IPS-18a (cell line): ENCODE measurements at regions not wholly inside any gene's neighbourhood (a gene's known extent, or its start where the extent isn't known, plus 50 kb on each side); places are given as distances from the start of the nearest gene placed in this dataset.
"Not testable (repeated sequence)": the region's sequence is repeated elsewhere in the genome, so short reads cannot be mapped to it uniquely, and the experiment has no call there.

Experiments used
- H3K27ac ChIP-seq: one replicate; pipeline ENCODE4 v1.5.1; 2013; ENCODE audit warnings: low read length
- H3K27me3 ChIP-seq: one replicate; pipeline ENCODE4 v1.6.1; 2013; ENCODE audit warnings: mild to moderate bottlenecking, low read length; ENCODE audit not compliant: control insufficient read depth, insufficient read depth
- H3K36me3 ChIP-seq: one replicate; pipeline ENCODE4 v1.6.1; 2013; ENCODE audit warnings: low read depth, low read length; ENCODE audit not compliant: control insufficient read depth
- H3K4me1 ChIP-seq: one replicate; pipeline ENCODE4 v1.6.1; 2013; ENCODE audit warnings: low read depth, low read length; ENCODE audit not compliant: control insufficient read depth
- H3K4me3 ChIP-seq: one replicate; pipeline ENCODE4 v1.5.1; 2013; ENCODE audit warnings: low read length
- H3K9ac ChIP-seq: one replicate; pipeline ENCODE4 v1.6.1; 2013; ENCODE audit warnings: mild to moderate bottlenecking, low read length, moderate library complexity
- H3K9me3 ChIP-seq: one replicate; pipeline ENCODE4 v1.6.1; 2013; ENCODE audit warnings: low read depth, low read length; ENCODE audit not compliant: control insufficient read depth

DNA sequence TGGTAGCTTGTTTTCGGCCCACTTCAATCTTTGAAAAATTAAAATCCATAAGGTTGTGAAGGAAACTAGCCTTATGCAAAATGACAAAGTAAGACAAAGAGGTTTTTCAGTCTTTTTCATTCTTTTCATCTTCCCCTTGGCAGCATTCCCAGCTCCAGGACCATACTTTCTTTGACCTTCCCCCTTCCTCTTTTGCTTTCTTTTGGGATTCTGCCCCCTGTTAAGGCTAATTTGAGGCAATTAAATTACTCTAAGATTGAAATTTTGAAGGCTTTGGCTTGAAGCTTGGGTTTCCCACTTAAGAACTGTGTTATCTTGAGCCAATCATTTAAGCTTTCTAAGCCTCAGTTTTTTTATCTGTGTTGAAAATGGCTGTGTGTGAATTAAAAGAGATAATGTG, 124.9 kb downstream of the DACT1 start:
- H3K9ac ChIP-seq = no peak overlapping the region
- H3K4me1 ChIP-seq = no peaks in the 10 kb centered on the region
- peaks cover 26% of the 10 kb centered on the region for H3K27me3 ChIP-seq
- no peaks in the 10 kb centered on the region for H3K9me3 ChIP-seq
- H3K36me3 ChIP-seq = no peaks in the 10 kb centered on the region
- H3K4me3 ChIP-seq = no peak overlapping the region
- no peak overlapping the region for H3K27ac ChIP-seq

DNA sequence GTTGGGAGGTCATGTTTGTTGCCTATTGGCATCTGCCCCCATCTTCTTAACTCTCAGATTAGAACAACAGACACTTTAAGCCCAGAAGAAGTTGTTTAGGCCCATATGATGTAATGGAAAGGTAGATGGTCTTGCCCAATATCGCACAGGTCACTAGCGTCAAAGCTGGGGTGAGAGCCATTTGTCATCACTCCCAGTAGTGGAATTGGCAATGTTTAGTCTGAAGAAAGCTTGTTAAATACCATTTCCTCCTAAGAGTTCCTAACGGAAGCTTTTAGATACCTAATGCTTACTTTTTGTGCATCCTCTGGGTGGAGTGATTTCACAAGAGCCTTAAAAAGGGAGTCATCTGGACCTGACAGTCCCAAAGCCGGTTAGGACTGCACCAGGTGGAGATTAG, 125.4 kb downstream of the DACT1 start:
- Histone ChIP-seq H3K27ac (no peak overlapping the region), H3K4me1 (no peaks in the 10 kb centered on the region), H3K9ac (no peak overlapping the region), H3K36me3 (no peaks in the 10 kb centered on the region), H3K4me3 (no peak overlapping the region), H3K9me3 (no peaks in the 10 kb centered on the region), H3K27me3 (peaks cover 32% of the 10 kb centered on the region)

DNA sequence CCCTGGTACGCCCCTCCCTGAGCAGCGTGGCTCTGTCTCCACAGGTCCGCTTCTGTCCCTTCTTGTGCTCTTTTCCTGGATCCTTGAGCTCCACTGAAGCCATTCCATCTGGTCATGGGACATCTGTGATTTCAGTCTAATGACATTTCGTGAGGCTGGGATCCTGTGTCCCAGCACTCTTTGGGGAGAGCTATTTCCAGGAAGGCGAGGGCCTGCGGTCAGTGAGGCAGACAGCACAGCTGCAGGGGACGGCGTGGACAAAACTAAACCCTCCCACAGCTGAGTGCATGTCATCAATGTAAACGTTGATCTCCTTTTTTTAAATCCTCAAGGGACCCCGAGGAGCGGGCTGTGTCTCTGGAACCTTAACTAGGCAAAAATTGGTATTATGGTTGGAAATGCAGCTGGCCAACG, 127.7 kb downstream of the DACT1 start:
- no peaks in the 10 kb centered on the region for H3K36me3 ChIP-seq
- peaks cover 16% of the 10 kb centered on the region for H3K4me1 ChIP-seq
- H3K27me3 ChIP-seq = peaks cover 45% of the 10 kb centered on the region
- no peak overlapping the region for H3K27ac ChIP-seq
- H3K9me3 ChIP-seq = no peaks in the 10 kb centered on the region
- H3K4me3 ChIP-seq = no peak overlapping the region
- H3K9ac ChIP-seq = no peak overlapping the region

DNA sequence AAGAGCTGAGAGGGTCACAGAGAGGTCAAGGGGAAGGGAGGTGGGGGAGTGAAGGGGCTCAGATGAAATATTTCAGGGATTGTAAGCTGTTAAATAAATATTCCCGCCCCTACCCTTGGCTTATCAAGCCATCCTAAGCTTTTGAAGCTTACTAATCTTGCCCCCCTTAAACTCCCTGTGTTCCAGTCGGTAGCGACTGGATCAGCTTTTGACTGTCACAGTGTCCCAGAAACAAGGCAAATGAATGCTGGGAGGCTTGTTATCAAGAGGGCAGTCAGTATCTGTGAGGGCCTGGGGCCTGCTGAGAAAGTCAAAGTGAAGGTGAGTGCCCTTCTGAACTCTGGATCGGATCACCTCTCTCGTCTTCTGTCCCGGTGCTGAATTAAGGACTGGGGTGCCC, 128.1 kb downstream of the DACT1 start:
- H3K4me3 ChIP-seq = no peak overlapping the region
- no peaks in the 10 kb centered on the region for H3K36me3 ChIP-seq
- H3K27ac ChIP-seq = no peak overlapping the region
- H3K9me3 ChIP-seq = no peaks in the 10 kb centered on the region
- peaks cover 19% of the 10 kb centered on the region for H3K4me1 ChIP-seq
- H3K9ac ChIP-seq = no peak overlapping the region
- peaks cover 50% of the 10 kb centered on the region for H3K27me3 ChIP-seq

DNA sequence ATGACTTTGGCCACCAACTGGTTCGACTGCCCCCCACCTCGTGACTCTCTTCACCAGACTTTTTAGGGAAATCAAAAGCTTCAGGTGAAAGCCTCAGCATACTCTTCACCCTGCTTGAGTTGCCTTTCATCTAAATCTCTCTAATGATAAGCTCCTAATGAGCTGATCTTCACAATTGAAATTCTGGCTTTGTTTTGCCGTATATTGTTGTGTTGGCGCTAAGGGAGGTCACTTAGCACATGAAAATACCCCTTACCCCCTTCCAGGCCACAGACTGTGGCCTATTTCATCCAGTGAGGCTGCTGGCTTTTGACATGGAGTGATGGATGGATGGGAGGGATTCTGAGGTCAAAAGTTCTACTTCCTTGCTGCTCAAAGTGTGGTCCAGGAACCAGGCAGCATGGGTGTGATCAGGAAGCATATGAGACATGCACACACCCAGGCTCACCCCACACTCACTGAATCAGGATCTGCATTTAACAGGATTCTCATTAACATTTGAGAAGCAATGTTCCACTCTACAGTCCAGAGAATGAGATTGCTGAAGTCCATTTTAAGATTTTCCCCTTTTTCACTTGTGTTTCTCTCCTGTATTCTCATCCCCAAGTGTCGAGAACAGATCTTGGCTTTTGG, 131.4 kb downstream of the DACT1 start:
- H3K27ac ChIP-seq = no peak overlapping the region
- H3K4me3 ChIP-seq = no peak overlapping the region
- no peaks in the 10 kb centered on the region for H3K36me3 ChIP-seq
- H3K9ac ChIP-seq = no peak overlapping the region
- peaks cover 33% of the 10 kb centered on the region for H3K4me1 ChIP-seq
- H3K27me3 ChIP-seq = peaks cover 60% of the 10 kb centered on the region
- H3K9me3 ChIP-seq = no peaks in the 10 kb centered on the region

DNA sequence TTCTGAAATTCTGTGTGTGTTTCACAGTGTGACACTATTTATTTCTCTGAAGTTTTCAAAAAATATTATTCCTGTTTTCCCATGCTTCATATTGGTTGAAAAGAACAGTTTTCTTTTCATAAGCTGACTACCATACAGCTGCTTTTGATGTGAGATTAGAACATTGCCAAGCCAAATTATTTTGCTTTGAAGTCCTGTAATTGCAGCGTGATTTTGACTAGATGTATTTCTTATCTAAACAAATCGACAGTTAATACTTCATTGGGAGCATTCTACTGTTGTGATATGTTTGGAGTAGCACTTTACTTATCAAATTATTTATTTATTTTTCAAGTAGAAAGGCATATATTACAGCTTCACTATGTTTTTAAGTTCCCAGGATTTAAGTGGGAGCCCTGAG, 132.0 kb downstream of the DACT1 start:
- Histone ChIP-seq H3K9ac (no peak overlapping the region), H3K27ac (no peak overlapping the region), H3K4me1 (peaks cover 33% of the 10 kb centered on the region), H3K4me3 (no peak overlapping the region), H3K27me3 (peaks cover 60% of the 10 kb centered on the region), H3K36me3 (no peaks in the 10 kb centered on the region), H3K9me3 (no peaks in the 10 kb centered on the region)

DNA sequence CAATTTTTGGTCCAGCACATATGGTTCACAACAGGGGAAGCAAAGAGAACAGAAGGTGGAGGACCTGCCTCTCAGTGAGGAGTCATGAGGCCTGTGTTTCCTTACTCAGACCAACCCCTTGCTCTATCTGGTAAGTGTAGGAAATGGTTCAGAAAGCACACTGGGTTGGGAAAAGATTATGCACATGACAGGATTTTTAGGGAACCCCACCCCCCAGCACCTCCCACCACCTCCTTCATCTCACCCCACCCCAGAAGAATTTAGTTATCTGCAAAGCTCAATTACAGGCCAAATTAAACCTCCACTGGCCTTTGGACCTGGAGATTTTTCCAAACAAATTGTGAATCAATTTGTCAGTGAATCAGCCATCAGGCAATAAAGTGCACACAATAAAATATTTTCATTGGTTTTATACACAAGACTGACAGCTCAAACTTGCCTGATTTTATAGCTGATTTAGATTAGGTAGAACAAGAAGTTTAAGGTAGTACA, 132.8 kb downstream of the DACT1 start:
- Histone ChIP-seq H3K36me3 (no peaks in the 10 kb centered on the region), H3K4me3 (no peak overlapping the region), H3K27ac (no peak overlapping the region), H3K9ac (no peak overlapping the region), H3K9me3 (no peaks in the 10 kb centered on the region), H3K27me3 (peaks cover 55% of the 10 kb centered on the region), H3K4me1 (peaks cover 33% of the 10 kb centered on the region)

DNA sequence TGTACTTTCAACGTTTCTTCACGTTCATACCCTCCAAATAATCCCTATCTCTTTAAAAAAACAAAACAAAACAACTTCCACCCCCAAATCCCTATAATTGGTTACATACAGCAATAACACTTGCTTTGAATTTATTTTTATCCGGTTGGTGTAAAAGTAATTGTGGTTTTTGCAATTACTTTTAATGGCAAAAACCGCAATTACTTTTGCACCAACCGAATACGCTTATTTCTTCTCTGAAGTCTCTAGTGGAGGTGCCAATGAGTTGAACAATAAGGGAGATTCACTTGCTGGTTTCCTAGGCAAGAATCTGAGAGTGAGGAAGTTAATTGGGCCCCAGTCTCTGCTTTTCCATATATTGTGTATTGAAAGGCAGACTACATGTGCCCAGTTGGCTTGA, 133.3 kb downstream of the DACT1 start:
- Histone ChIP-seq H3K27me3 (peaks cover 50% of the 10 kb centered on the region), H3K36me3 (no peaks in the 10 kb centered on the region), H3K27ac (no peak overlapping the region), H3K4me3 (no peak overlapping the region), H3K9me3 (no peaks in the 10 kb centered on the region), H3K4me1 (peaks cover 33% of the 10 kb centered on the region), H3K9ac (no peak overlapping the region)

DNA sequence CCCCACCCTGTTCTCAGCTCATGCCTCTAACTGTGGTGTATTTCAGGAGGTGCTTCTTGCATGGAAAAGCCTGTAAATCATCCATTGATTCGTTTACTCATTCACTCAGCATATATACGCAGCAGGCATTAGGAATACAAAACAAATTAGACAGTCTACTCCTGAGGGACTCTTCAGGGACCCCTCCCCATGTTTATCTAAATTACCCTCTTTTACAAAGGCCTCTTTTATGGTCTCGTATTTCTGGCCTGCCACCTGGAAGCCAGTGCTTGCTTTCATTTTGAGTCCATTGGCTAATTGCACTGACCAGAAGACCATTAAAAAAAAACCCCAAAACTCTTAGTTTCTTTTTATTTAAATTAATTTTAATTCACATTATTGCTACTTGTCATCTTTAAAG, 134.4 kb downstream of the DACT1 start:
- H3K36me3 ChIP-seq = no peaks in the 10 kb centered on the region
- H3K4me3 ChIP-seq = no peak overlapping the region
- H3K27ac ChIP-seq = no peak overlapping the region
- no peaks in the 10 kb centered on the region for H3K9me3 ChIP-seq
- no peak overlapping the region for H3K9ac ChIP-seq
- peaks cover 39% of the 10 kb centered on the region for H3K27me3 ChIP-seq
- peaks cover 33% of the 10 kb centered on the region for H3K4me1 ChIP-seq

DNA sequence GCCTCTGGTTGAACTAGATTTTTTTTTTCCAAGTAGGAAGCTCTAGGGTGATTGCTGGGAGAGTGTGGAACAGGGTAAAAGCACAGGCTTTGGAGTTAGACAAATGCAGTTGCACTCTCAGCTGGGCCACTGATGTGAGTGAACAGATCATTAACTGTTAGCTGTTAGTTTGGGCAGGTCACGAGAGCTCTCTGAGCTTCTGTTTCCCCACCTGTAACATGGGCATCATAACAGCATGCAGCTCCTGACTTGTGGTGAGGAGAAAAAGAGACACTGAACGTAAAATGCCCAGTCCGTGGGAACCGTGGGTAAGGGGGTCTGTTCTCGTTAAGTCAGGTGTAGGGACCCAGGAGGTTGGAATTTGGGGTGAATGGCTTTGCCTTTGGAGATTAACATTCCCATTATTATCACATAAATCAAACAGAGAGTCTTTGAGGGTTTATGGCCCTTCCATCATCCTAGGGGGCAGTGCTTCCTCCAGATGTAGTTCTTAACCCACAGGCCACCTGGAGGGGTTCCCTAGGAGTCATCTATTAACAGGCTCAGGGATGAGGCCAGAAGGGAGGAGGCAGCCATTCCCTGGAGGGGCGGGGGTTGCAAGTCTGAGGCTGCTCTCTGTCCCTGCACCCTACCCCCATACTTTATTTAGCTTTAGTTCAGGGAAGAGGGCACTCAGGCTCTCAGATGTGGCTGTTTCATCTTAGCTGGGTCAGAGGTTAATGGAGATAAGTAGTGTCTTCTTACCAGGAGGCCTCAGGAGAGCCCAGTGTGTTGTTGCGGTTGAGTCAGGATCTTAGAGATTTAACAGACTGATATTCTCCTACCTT, 135.2 kb downstream of the DACT1 start:
- Histone ChIP-seq H3K27ac (no peak overlapping the region), H3K9me3 (no peaks in the 10 kb centered on the region), H3K4me1 (peaks cover 33% of the 10 kb centered on the region), H3K4me3 (no peak overlapping the region), H3K36me3 (no peaks in the 10 kb centered on the region), H3K9ac (no peak overlapping the region), H3K27me3 (peaks cover 30% of the 10 kb centered on the region)

DNA sequence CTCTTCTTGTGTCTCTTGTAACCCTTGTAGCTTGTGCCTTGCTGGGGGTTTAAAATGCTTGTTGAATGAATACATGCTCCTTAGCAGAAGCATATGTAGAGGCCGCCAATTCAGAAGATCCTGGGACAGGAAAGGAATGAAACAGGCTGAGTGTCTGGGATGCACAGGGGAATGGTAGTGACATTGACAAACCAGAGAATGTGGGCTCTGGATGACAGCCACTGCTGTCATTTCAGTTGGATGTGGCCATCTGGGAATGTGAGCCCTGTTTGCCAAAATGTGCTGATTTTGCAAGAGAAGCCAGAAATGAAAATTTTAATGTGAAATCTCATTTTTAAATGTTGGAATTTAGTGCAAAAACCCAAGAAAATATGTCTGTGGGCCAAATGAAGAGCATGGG, 136.8 kb downstream of the DACT1 start:
- Histone ChIP-seq H3K9me3 (no peaks in the 10 kb centered on the region), H3K36me3 (no peaks in the 10 kb centered on the region), H3K4me3 (no peak overlapping the region), H3K27me3 (peaks cover 24% of the 10 kb centered on the region), H3K9ac (no peak overlapping the region), H3K4me1 (peaks cover 23% of the 10 kb centered on the region), H3K27ac (no peak overlapping the region)

DNA sequence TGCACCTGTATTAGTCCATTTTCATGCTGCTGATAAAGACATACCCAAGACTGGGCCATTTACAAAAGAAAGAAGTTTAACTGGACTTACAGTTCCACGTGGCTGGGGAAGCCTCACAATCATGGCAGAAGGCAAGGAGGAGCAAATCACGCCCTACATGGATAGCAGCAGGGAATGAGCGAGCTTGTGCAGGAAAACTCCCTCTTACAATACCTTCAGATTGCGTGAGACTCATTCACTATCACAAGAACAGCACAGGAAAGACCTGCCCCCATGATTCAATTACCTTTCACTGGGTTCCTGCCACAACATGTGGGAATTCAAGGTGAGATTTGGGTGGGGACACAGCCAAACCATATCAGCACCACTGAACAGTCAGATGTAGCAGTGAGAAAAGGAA, 137.4 kb downstream of the DACT1 start:
- not testable (repeated sequence) for H3K4me3 ChIP-seq, H3K36me3 ChIP-seq, H3K27ac ChIP-seq, H3K9me3 ChIP-seq, H3K9ac ChIP-seq
- Histone ChIP-seq H3K27me3 (peaks cover 18% of the 10 kb centered on the region), H3K4me1 (peaks cover 20% of the 10 kb centered on the region)
